HG03354 (cell line): ENCODE measurements at regions not wholly inside any gene's neighbourhood (a gene's known extent, or its start where the extent isn't known, plus 50 kb on each side); places are given as distances from the start of the nearest gene placed in this dataset.
"Not testable (repeated sequence)": the region's sequence is repeated elsewhere in the genome, so short reads cannot be mapped to it uniquely, and the experiment has no call there.

Experiments
- ATAC-seq: cut with Tn5 transposase; IDR thresholded peaks from one replicate; pipeline ENCODE4 v1.9.1; 2021; ENCODE audit warnings: mild to moderate bottlenecking; ENCODE audit not compliant: unreplicated experiment, poor library complexity, severe bottlenecking

- ATAC-seq: no peak
These were observed 235.5 kb downstream of the ZNF92 start for GRCh38 chr7:65609131-65609530.

- not testable (repeated sequence) for ATAC-seq
These were observed 240.1 kb downstream of the ZNF92 start for GRCh38 chr7:65613644-65614289.

- ATAC-seq: not testable (repeated sequence)
These were observed 242.5 kb downstream of the ZNF92 start for GRCh38 chr7:65616111-65616510.

- not testable (repeated sequence) for ATAC-seq
These were observed 246.6 kb downstream of the ZNF92 start for GRCh38 chr7:65620216-65620615.

GRCh38 chr7:65621580-65622201 lies 248.0 kb downstream of the ZNF92 start:
- ATAC-seq: peak; percentile 62

- ATAC-seq: not testable (repeated sequence)
These were observed 241.6 kb upstream of the VKORC1L1 start for GRCh38 chr7:65631236-65631635.

GRCh38 chr7:65633587-65634404 lies 239.1 kb upstream of the VKORC1L1 start:
- ATAC-seq: not testable (repeated sequence)

- ATAC-seq: not testable (repeated sequence)
These were observed 234.0 kb upstream of the VKORC1L1 start for GRCh38 chr7:65638918-65639317.

- peak; percentile 75 for ATAC-seq
These were observed 233.2 kb upstream of the VKORC1L1 start for GRCh38 chr7:65639717-65640116.

- ATAC-seq: not testable (repeated sequence)
These were observed 229.4 kb upstream of the VKORC1L1 start for GRCh38 chr7:65643498-65643897.

GRCh38 chr7:65647153-65647964 lies 225.5 kb upstream of the VKORC1L1 start:
- not testable (repeated sequence) for ATAC-seq

- not testable (repeated sequence) for ATAC-seq
These were observed 221.7 kb upstream of the VKORC1L1 start for GRCh38 chr7:65651174-65651573.

GRCh38 chr7:65651826-65652592 lies 220.9 kb upstream of the VKORC1L1 start:
- ATAC-seq: not testable (repeated sequence)

GRCh38 chr7:65652669-65653068 lies 220.2 kb upstream of the VKORC1L1 start:
- ATAC-seq: not testable (repeated sequence)

- ATAC-seq: not testable (repeated sequence)
These were observed 216.2 kb upstream of the VKORC1L1 start for GRCh38 chr7:65656494-65657188.

GRCh38 chr7:65683362-65683761 lies 189.5 kb upstream of the VKORC1L1 start:
- not testable (repeated sequence) for ATAC-seq

GRCh38 chr7:65699026-65699714 lies 173.7 kb upstream of the VKORC1L1 start:
- not testable (repeated sequence) for ATAC-seq
